SH-SY5Y (cell line): ENCODE measurements at regions not wholly inside any gene's neighbourhood (a gene's known extent, or its start where the extent isn't known, plus 50 kb on each side); places are given as distances from the start of the nearest gene placed in this dataset.

Experiments
- GATA2 ChIP-seq: IDR thresholded peaks from 2 replicates; pipeline ENCODE4 v1.6.1; 2011; ENCODE audit warnings: mild to moderate bottlenecking, low read depth, low read length
- GATA3 ChIP-seq: IDR thresholded peaks from 2 replicates; pipeline ENCODE4 v1.6.1; 2011; ENCODE audit warnings: low read depth, mild to moderate bottlenecking, low read length, moderate library complexity

DNA sequence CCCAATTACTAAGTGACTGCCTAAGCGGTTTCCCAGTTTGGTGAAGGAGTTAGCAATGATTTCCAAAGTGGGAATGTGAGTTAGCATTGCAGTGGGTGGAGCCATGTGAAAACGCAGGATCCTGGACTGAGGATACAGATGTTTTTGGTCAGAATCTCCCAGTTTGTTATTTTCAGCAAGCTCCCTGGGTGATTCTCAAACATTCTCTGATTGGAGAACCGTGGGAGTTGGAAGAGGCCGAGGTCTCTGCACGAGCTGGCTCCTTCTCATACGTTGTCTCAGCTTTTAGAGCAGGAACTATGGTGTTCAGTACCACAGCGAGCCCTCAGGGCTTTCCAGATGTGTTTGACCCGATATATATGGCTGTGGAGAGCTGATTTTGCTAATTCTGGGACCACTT is 396.5 kb upstream of the NPVF start:
- no peak for TF ChIP-seq GATA3
- no peak for TF ChIP-seq GATA2
